Activated CD4-positive, CD25-positive, alpha-beta regulatory T cell treated with anti-CD3 and anti-CD28 coated beads, Interleukin-2, amount 50 U/mL, for 24 hours (primary cell): ENCODE measurements at regions not wholly inside any gene's neighbourhood (a gene's known extent, or its start where the extent isn't known, plus 50 kb on each side); places are given as distances from the start of the nearest gene placed in this dataset.
"Not testable (repeated sequence)": the region's sequence is repeated elsewhere in the genome, so short reads cannot be mapped to it uniquely, and the experiment has no call there.

Experiments used
- ATAC-seq, 2 donors: fragments of 150-1000 bp; cut with Tn5 transposase; one replicate each; pipeline ENCODE4 v1.10.0; 2021; ENCODE audit warnings: mild to moderate bottlenecking in 1 of 2, moderate library complexity in 1 of 2

- no peak for ATAC-seq
Observed at GRCh38 chr11:28793282-28793738, 685.1 kb downstream of the METTL15 start.

- no peak for ATAC-seq
Observed at GRCh38 chr11:28792856-28793255, 684.7 kb downstream of the METTL15 start.

GRCh38 chr11:28787897-28788296 lies 679.7 kb downstream of the METTL15 start:
- not testable (repeated sequence) for ATAC-seq

- ATAC-seq = no peak
Observed at GRCh38 chr11:28777126-28777525, 668.9 kb downstream of the METTL15 start.

GRCh38 chr11:28773606-28774005 lies 665.4 kb downstream of the METTL15 start:
- ATAC-seq = no peak

GRCh38 chr11:28770806-28771205 lies 662.6 kb downstream of the METTL15 start:
- no peak for ATAC-seq

GRCh38 chr11:28767574-28767973 lies 659.4 kb downstream of the METTL15 start:
- no peak for ATAC-seq

- ATAC-seq = no peak
Observed at GRCh38 chr11:28763876-28764275, 655.7 kb downstream of the METTL15 start.

GRCh38 chr11:28763151-28763550 lies 655.0 kb downstream of the METTL15 start:
- no peak for ATAC-seq

GRCh38 chr11:28760676-28761390 lies 652.6 kb downstream of the METTL15 start:
- no peak for ATAC-seq

GRCh38 chr11:28759311-28759710 lies 651.1 kb downstream of the METTL15 start:
- no peak for ATAC-seq

GRCh38 chr11:28757725-28758515 lies 649.7 kb downstream of the METTL15 start:
- ATAC-seq = no peak

GRCh38 chr11:28756977-28757376 lies 648.8 kb downstream of the METTL15 start:
- ATAC-seq = no peak

GRCh38 chr11:28743061-28743550 lies 634.9 kb downstream of the METTL15 start:
- no peak for ATAC-seq

GRCh38 chr11:28739489-28740280 lies 631.5 kb downstream of the METTL15 start:
- ATAC-seq = no peak

- no peak for ATAC-seq
Observed at GRCh38 chr11:28738549-28738948, 630.4 kb downstream of the METTL15 start.

GRCh38 chr11:28736256-28736655 lies 628.1 kb downstream of the METTL15 start:
- ATAC-seq = no peak

- no peak for ATAC-seq
Observed at GRCh38 chr11:28735511-28735910, 627.3 kb downstream of the METTL15 start.

- no peak for ATAC-seq
Observed at GRCh38 chr11:28730889-28731288, 622.7 kb downstream of the METTL15 start.

GRCh38 chr11:28730336-28730735 lies 622.1 kb downstream of the METTL15 start:
- no peak for ATAC-seq

- no peak for ATAC-seq
Observed at GRCh38 chr11:28729339-28729738, 621.2 kb downstream of the METTL15 start.

GRCh38 chr11:28728666-28729065 lies 620.5 kb downstream of the METTL15 start:
- ATAC-seq = no peak

GRCh38 chr11:28727254-28727653 lies 619.1 kb downstream of the METTL15 start:
- no peak for ATAC-seq
